Activated CD4-positive, alpha-beta memory T cell treated with anti-CD3 and anti-CD28 coated beads for 36 hours (primary cell): ENCODE measurements at regions not wholly inside any gene's neighbourhood (a gene's known extent, or its start where the extent isn't known, plus 50 kb on each side); places are given as distances from the start of the nearest gene placed in this dataset.

Experiments
- CTCF ChIA-PET: fragments of 350-600 bp; sonication (Branson Sonifier 250); formaldehyde crosslinking; loops from one replicate; lab custom pipeline; 2021; ENCODE audit warnings: antibody characterized with exemption, inconsistent platforms; lab: Charles Lee
- POLR2A ChIA-PET: fragments of 350-600 bp; sonication (Branson Sonifier 250); formaldehyde crosslinking; loops from one replicate; lab custom pipeline; 2021; ENCODE audit warnings: antibody characterized with exemption; lab: Charles Lee
- DNase-seq: peaks from one replicate; pipeline ENCODE4 v3.0.0-alpha.2; 2020
- H3K27ac Mint-ChIP-seq: one replicate; pipeline ENCODE4 v1.8.0; 2021; ENCODE audit warnings: mixed read lengths
- H3K27me3 Mint-ChIP-seq: one replicate; pipeline ENCODE4 v1.8.0; 2021; ENCODE audit warnings: mixed read lengths
- H3K36me3 Mint-ChIP-seq: one replicate; pipeline ENCODE4 v1.8.0; 2021; ENCODE audit warnings: mixed read lengths
- H3K4me1 Mint-ChIP-seq: one replicate; pipeline ENCODE4 v1.8.0; 2021; ENCODE audit warnings: low read depth, mixed read lengths
- H3K4me3 Mint-ChIP-seq: one replicate; pipeline ENCODE4 v1.8.0; 2021; ENCODE audit warnings: mild to moderate bottlenecking, mixed read lengths
- H3K9me3 Mint-ChIP-seq: one replicate; pipeline ENCODE4 v1.8.0; 2021; ENCODE audit warnings: mixed read lengths
- intact Hi-C: fragments of 100-400 bp; cut with micrococcal nuclease; formaldehyde crosslinking; loops from one replicate; pipeline ENCODE4 v1.15.1; 2023

- intact Hi-C loops, result no loop called here
- POLR2A ChIA-PET, result no interaction called here
- Mint-ChIP-seq H3K9me3 (no peaks in the 10 kb centered on the region), H3K4me3 (no peak overlapping the region), H3K36me3 (no peaks in the 10 kb centered on the region), H3K27me3 (no peaks in the 10 kb centered on the region), H3K4me1 (no peaks in the 10 kb centered on the region), H3K27ac (no peak overlapping the region)
- no peak for DNase-seq
- CTCF ChIA-PET, result no interaction called here
Observed at GRCh38 chr15:47333734-47334133, 383.6 kb upstream of the SEMA6D start.

- CTCF ChIA-PET, result no interaction called here
- POLR2A ChIA-PET, result no interaction called here
- Mint-ChIP-seq H3K4me3 (no peak overlapping the region), H3K27me3 (no peaks in the 10 kb centered on the region), H3K36me3 (no peaks in the 10 kb centered on the region), H3K9me3 (no peaks in the 10 kb centered on the region), H3K27ac (no peak overlapping the region), H3K4me1 (no peaks in the 10 kb centered on the region)
- DNase-seq, result no peak
- intact Hi-C loops, result no loop called here
Observed at GRCh38 chr15:47334805-47335535, 382.3 kb upstream of the SEMA6D start.

- Mint-ChIP-seq H3K4me3 (no peak overlapping the region), H3K27me3 (no peaks in the 10 kb centered on the region), H3K36me3 (no peaks in the 10 kb centered on the region), H3K4me1 (no peaks in the 10 kb centered on the region), H3K9me3 (no peaks in the 10 kb centered on the region), H3K27ac (no peak overlapping the region)
- intact Hi-C loops, result no loop called here
- DNase-seq, result no peak
- ChIA-PET POLR2A (no interaction called here), CTCF (no interaction called here)
Observed at GRCh38 chr15:47337106-47337505, 380.2 kb upstream of the SEMA6D start.

DNA sequence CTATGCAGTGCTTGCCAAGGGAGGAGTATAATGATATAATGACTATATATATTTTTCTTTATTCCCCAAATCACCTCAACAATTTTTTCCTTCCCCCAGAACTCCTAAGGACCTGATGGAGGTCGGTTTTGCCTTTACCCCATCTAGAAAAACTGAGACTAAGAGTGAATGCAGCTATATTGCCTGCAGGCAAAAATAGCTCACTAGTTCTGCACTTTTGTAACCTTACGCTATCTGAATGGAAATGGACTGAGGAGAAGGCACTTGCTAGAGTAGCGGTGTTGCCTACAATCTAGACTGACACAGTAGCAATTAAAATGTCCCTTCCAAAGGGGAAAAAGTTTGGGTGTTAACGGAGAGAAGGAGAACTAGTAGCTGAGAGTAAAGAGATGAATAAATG lies 379.5 kb upstream of the SEMA6D start:
- intact Hi-C loops, result no loop called here
- no peaks in the 10 kb centered on the region for H3K4me1 Mint-ChIP-seq
- DNase-seq, result no peak

GRCh38 chr15:47338771-47339170 lies 378.5 kb upstream of the SEMA6D start:
- no peak overlapping the region for H3K27ac Mint-ChIP-seq
- DNase-seq, result no peak
- CTCF ChIA-PET, result no interaction called here
- intact Hi-C loops, result no loop called here
- POLR2A ChIA-PET, result no interaction called here
- no peaks in the 10 kb centered on the region for H3K27me3 Mint-ChIP-seq
- no peaks in the 10 kb centered on the region for H3K4me1 Mint-ChIP-seq
- no peak overlapping the region for H3K4me3 Mint-ChIP-seq
- no peaks in the 10 kb centered on the region for H3K36me3 Mint-ChIP-seq
- no peaks in the 10 kb centered on the region for H3K9me3 Mint-ChIP-seq

More for the DNA sequence above, 379.5 kb upstream of the SEMA6D start:
- ChIA-PET CTCF (no interaction called here), POLR2A (no interaction called here)
- H3K27me3 Mint-ChIP-seq, result no peaks in the 10 kb centered on the region
- H3K4me3 Mint-ChIP-seq, result no peak overlapping the region
- no peaks in the 10 kb centered on the region for H3K9me3 Mint-ChIP-seq
- no peak overlapping the region for H3K27ac Mint-ChIP-seq
- H3K36me3 Mint-ChIP-seq, result no peaks in the 10 kb centered on the region

GRCh38 chr15:47339800-47340570 lies 377.3 kb upstream of the SEMA6D start:
- H3K4me3 Mint-ChIP-seq, result no peak overlapping the region
- POLR2A ChIA-PET, result no interaction called here
- H3K4me1 Mint-ChIP-seq, result no peaks in the 10 kb centered on the region
- CTCF ChIA-PET, result no interaction called here
- DNase-seq, result no peak
- H3K27ac Mint-ChIP-seq, result no peak overlapping the region
- intact Hi-C loops, result no loop called here
- H3K27me3 Mint-ChIP-seq, result no peaks in the 10 kb centered on the region
- no peaks in the 10 kb centered on the region for H3K36me3 Mint-ChIP-seq
- H3K9me3 Mint-ChIP-seq, result no peaks in the 10 kb centered on the region

DNA sequence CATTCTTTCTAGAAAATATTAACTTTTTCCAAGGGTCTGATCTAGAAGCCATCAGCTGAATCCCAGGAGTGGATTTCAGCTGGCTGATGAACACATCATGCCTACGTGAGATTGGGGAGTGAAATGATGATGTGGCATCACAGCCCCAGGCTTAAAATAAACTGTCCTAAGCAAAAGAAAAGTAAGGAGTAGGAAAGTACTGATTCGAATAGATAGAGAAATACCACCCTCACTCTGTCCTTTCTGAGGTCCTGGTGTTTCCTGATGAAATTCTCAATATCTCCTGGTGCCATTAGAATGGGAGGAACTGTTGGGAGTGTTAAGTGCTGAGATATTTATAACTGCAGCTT lies 376.8 kb upstream of the SEMA6D start:
- no peak overlapping the region for H3K27ac Mint-ChIP-seq
- H3K4me3 Mint-ChIP-seq, result no peak overlapping the region
- no peak for DNase-seq
- CTCF ChIA-PET, result no interaction called here
- no peaks in the 10 kb centered on the region for H3K27me3 Mint-ChIP-seq
- intact Hi-C loops, result no loop called here
- H3K9me3 Mint-ChIP-seq, result no peaks in the 10 kb centered on the region
- no peaks in the 10 kb centered on the region for H3K36me3 Mint-ChIP-seq
- POLR2A ChIA-PET, result no interaction called here
- no peaks in the 10 kb centered on the region for H3K4me1 Mint-ChIP-seq

DNA sequence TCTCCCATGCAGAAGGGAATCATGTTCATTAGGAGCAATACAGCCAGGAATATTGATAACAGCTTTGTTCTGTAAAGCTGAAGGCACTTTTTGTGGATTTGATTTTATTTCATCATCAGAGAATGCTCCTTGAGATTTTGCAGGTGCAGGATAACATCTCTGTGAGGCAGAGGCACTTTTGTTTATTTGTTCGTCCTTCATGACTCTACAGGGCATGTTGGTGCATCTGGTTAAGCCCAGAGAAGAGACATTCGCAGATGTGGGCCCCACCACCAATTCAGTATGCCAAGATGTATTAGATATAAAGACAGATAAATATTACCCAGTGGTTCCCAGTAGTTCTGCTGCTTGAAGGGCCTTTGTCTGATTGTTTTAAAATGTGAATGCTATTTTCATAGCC lies 368.1 kb upstream of the SEMA6D start:
- intact Hi-C loops, result no loop called here
- ChIA-PET CTCF (no interaction called here), POLR2A (no interaction called here)
- Mint-ChIP-seq H3K4me1 (no peaks in the 10 kb centered on the region), H3K36me3 (no peaks in the 10 kb centered on the region), H3K9me3 (no peaks in the 10 kb centered on the region), H3K27me3 (no peaks in the 10 kb centered on the region), H3K27ac (no peak overlapping the region), H3K4me3 (no peak overlapping the region)
- no peak for DNase-seq

- Mint-ChIP-seq H3K27me3 (no peaks in the 10 kb centered on the region), H3K27ac (no peak overlapping the region), H3K9me3 (no peaks in the 10 kb centered on the region), H3K4me3 (no peak overlapping the region), H3K36me3 (no peaks in the 10 kb centered on the region), H3K4me1 (no peaks in the 10 kb centered on the region)
- POLR2A ChIA-PET, result no interaction called here
- no peak for DNase-seq
- CTCF ChIA-PET, result no interaction called here
- intact Hi-C loops, result no loop called here
Observed at GRCh38 chr15:47351501-47351900, 365.8 kb upstream of the SEMA6D start.

DNA sequence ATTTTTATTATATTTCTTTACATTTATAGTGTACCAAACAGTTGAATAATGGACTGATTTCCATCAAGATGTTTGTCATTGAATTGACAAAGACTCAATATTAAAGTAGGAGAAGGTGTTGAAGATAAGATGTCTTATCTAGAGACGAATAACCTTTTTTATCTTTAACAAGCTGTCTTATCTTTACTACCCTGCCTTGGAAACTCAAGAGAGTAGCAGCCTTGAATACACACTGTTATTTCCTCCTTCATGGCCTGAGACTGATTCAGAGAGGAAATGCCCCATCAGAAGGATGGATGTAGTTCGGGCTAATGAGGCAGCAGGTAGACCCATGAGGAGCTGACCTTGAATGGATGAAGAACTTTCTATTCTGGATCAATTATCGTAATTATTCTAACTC lies 365.1 kb upstream of the SEMA6D start:
- Mint-ChIP-seq H3K27ac (no peak overlapping the region), H3K4me1 (no peaks in the 10 kb centered on the region), H3K27me3 (no peaks in the 10 kb centered on the region), H3K36me3 (no peaks in the 10 kb centered on the region), H3K4me3 (no peak overlapping the region), H3K9me3 (no peaks in the 10 kb centered on the region)
- ChIA-PET CTCF (no interaction called here), POLR2A (no interaction called here)
- intact Hi-C loops, result no loop called here
- DNase-seq, result no peak

- CTCF ChIA-PET, result interaction anchor here (0.6 kb wide), 2 partner anchors 8 to 180 kb away, joined by 3 read pairs; no protein-coding TSS in a partner anchor
- intact Hi-C loops, result no loop called here
- no peaks in the 10 kb centered on the region for H3K4me1 Mint-ChIP-seq
- no peaks in the 10 kb centered on the region for H3K27me3 Mint-ChIP-seq
- no peak overlapping the region for H3K4me3 Mint-ChIP-seq
- H3K27ac Mint-ChIP-seq, result no peak overlapping the region
- no peak for DNase-seq
- no peaks in the 10 kb centered on the region for H3K9me3 Mint-ChIP-seq
- H3K36me3 Mint-ChIP-seq, result no peaks in the 10 kb centered on the region
- POLR2A ChIA-PET, result no interaction called here
Observed at GRCh38 chr15:47355759-47356158, 361.5 kb upstream of the SEMA6D start.

DNA sequence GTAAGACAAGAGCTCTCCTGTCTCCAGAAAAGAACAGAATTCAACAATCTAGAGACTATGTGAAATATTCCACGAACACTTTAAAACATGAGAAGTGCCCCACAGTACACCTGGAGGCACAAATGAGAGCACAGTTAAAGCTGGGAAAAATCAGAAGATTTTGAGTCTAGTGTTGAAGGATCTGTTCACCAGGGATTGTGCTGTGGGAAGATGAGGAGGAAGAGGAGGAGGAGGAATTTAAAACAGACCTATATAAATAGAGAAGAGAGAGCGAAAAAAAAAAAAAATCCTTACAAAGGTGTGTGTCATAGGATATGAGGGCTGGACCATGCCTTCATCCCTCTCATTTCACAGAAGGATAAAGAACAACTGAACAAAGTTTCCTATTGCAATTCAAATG lies 361.0 kb upstream of the SEMA6D start:
- no peak for DNase-seq
- CTCF ChIA-PET, result interaction anchor here (0.6 kb wide), 1 partner anchor 9 kb away, joined by 3 read pairs; no protein-coding TSS in a partner anchor
- H3K27me3 Mint-ChIP-seq, result no peaks in the 10 kb centered on the region
- POLR2A ChIA-PET, result no interaction called here
- intact Hi-C loops, result no loop called here
- no peak overlapping the region for H3K4me3 Mint-ChIP-seq
- H3K27ac Mint-ChIP-seq, result no peak overlapping the region
- H3K4me1 Mint-ChIP-seq, result no peaks in the 10 kb centered on the region
- H3K36me3 Mint-ChIP-seq, result no peaks in the 10 kb centered on the region
- no peaks in the 10 kb centered on the region for H3K9me3 Mint-ChIP-seq

DNA sequence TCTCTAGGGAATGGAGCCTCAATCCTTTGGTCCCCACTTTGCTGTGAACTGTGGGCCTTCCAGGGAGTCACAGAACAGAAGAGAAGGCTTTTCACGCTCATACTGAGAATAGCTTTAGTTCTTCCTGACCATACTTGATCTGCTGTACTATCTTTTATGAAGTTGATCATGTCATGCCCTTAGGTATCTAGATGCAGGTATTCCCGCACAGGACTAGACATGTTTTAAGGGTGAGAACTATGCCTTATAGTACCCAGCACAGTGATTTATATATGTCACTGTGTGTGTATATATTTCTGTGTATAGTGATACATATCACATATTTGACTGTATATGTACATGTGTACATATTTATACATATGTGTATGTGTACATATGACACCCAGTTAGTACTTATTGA lies 358.4 kb upstream of the SEMA6D start:
- H3K4me3 Mint-ChIP-seq, result no peak overlapping the region
- H3K9me3 Mint-ChIP-seq, result no peaks in the 10 kb centered on the region
- H3K36me3 Mint-ChIP-seq, result no peaks in the 10 kb centered on the region
- no peaks in the 10 kb centered on the region for H3K27me3 Mint-ChIP-seq
- intact Hi-C loops, result no loop called here
- no peak overlapping the region for H3K27ac Mint-ChIP-seq
- ChIA-PET CTCF (no interaction called here), POLR2A (no interaction called here)
- H3K4me1 Mint-ChIP-seq, result no peaks in the 10 kb centered on the region
- DNase-seq, result no peak
